Vagina (tissue), 2 donors: ENCODE measurements at regions not wholly inside any gene's neighbourhood (a gene's known extent, or its start where the extent isn't known, plus 50 kb on each side); places are given as distances from the start of the nearest gene placed in this dataset.
"Not testable (repeated sequence)": the region's sequence is repeated elsewhere in the genome, so short reads cannot be mapped to it uniquely, and the experiment has no call there.

ENCODE experiments used
- CTCF ChIP-seq, 3 experiments: fragments of 450-650 bp in 2 of 3; fragments of 200-600 bp in 1 of 3; sonication (generic) in 1 of 3; IDR thresholded peaks; one replicate each; pipeline ENCODE4 v1.5.1; 2017 to 2019; ENCODE audit warnings: antibody characterized with exemption in 3 of 3, mild to moderate bottlenecking in 2 of 3, moderate library complexity in 2 of 3
- POLR2A ChIP-seq, 2 donors: fragments of 450-650 bp; IDR thresholded peaks; one replicate each; pipeline ENCODE4 v1.6.1; 2017; ENCODE audit warnings: antibody characterized with exemption in 2 of 2, mild to moderate bottlenecking in 2 of 2, moderate library complexity in 2 of 2

- not testable (repeated sequence) for TF ChIP-seq POLR2A, CTCF (IDR thresholded peaks at IDR 0.05)
Measured at GRCh38 chr17:64790690-64791089, 128.6 kb upstream of the SMURF2 start.
